ENCODE measurements at regions not wholly inside any gene's neighbourhood (a gene's known extent, or its start where the extent isn't known, plus 50 kb on each side); places are given as distances from the start of the nearest gene placed in this dataset.
A peak's percentile ranks its signal among the peaks of the same experiment; 100 is the strongest.

GRCh38 chr3:128551451-128551850, 58.5 kb upstream of the GATA2 start:
- Histone ChIP-seq H2AFZ (ENCODE audit: low read length) (no peak overlapping the region), H3K9me3 (ENCODE audit: low read length) (no peaks in the 10 kb centered on the region), H3K9ac (ENCODE audit: insufficient read depth, low read depth, low read length) (no peak overlapping the region), H3K4me2 (ENCODE audit: low read depth, low read length) (peak overlapping the region; percentile 5; the same call in 1 of the 2 replicates), H3K36me3 (replicated peaks in 1 of 2; ENCODE audit: control insufficient read depth in 1 of 2, insufficient read depth in 2 of 2, low read length in 2 of 2) (no peaks in the 10 kb centered on the region), H3K4me1 (ENCODE audit: insufficient read depth, low read length) (peaks cover 46% of the 10 kb centered on the region), H4K20me1 (ENCODE audit: insufficient read depth, low read length) (no peaks in the 10 kb centered on the region), H3K27me3 (ENCODE audit: control insufficient read depth in 1 of 2, insufficient read depth in 2 of 2, low read length in 2 of 2) (peaks cover 7 to 57% of the 10 kb centered on the region in 2 experiments), H3K27ac (ENCODE audit: extremely low read length, insufficient read depth, low read length) (no peak overlapping the region), H3K79me2 (ENCODE audit: insufficient read depth, low read length) (no peaks in the 10 kb centered on the region), H3K4me3 (replicated peaks in 1 of 3; ENCODE audit: insufficient read depth in 1 of 3, low read depth in 2 of 3, low read length in 3 of 3) (no peak overlapping the region)
- no TSS peak for BruUV-seq (replicated peaks)
- WGBS (ENCODE audit: low lambda C conversion rate), result 0% methylated on average over 4 of the region's 9 CpGs
- DNase-seq (ENCODE audit: low spot score) (no peak), ATAC-seq (no peak), FAIRE-seq (no peak)
- ChIA-PET CTCF (ENCODE audit: low intra/inter-chr PET ratio, low total read pairs) (no interaction called here), POLR2A (no interaction called here)
- intact Hi-C loops (cut with micrococcal nuclease; ENCODE audit: unreplicated experiment), result no loop called here
- in situ Hi-C loops (cut with HindIII; ENCODE audit: extremely low pct_ligation_motif_present, low pct_unique_long_range_greater_than_20kb), result no loop called here
- no peak for TF ChIP-seq CHD2 (IDR thresholded peaks at IDR 0.05; ENCODE audit: low read depth, low read length)
- TF ChIP-seq GABPB1 (CRISPR knock-in tag; IDR thresholded peaks at IDR 0.05), result no peak
- no peak for TF ChIP-seq ZFP41 (CRISPR knock-in tag; IDR thresholded peaks at IDR 0.05; ENCODE audit: borderline replicate concordance)
- TF ChIP-seq ZNF883 (CRISPR knock-in tag; IDR thresholded peaks at IDR 0.05; ENCODE audit: not compliant biosample characterization), result no peak
- no peak for TF ChIP-seq ZNF34 (CRISPR knock-in tag; IDR thresholded peaks at IDR 0.05; ENCODE audit: borderline replicate concordance)
- TF ChIP-seq FOXP1 (IDR thresholded peaks at IDR 0.05), result no peak
- TF ChIP-seq FOXP1 (CRISPR knock-in tag; IDR thresholded peaks at IDR 0.05), result no peak
- TF ChIP-seq HES4 (CRISPR knock-in tag; IDR thresholded peaks at IDR 0.05; ENCODE audit: borderline replicate concordance), result no peak
- no peak for TF ChIP-seq TIGD3 (CRISPR knock-in tag; IDR thresholded peaks at IDR 0.05; ENCODE audit: borderline replicate concordance)
- no peak for TF ChIP-seq IRF2 (CRISPR knock-in tag; IDR thresholded peaks at IDR 0.05)
- TF ChIP-seq ZNF276 (CRISPR knock-in tag; IDR thresholded peaks at IDR 0.05; ENCODE audit: low read depth), result no peak
- no peak for TF ChIP-seq ZNF263 (CRISPR knock-in tag; IDR thresholded peaks at IDR 0.05)
- TF ChIP-seq ZFP37 (CRISPR knock-in tag; IDR thresholded peaks at IDR 0.05; ENCODE audit: borderline replicate concordance), result no peak
- no peak for TF ChIP-seq ISX (CRISPR knock-in tag; conservative IDR thresholded peaks at IDR 0.05)
- TF ChIP-seq MTA1 (CRISPR knock-in tag; IDR thresholded peaks at IDR 0.05; ENCODE audit: borderline replicate concordance), result no peak
- no peak for TF ChIP-seq NFYB (CRISPR knock-in tag; IDR thresholded peaks at IDR 0.05)
